Endothelial cell (in vitro differentiated cells): ENCODE measurements at regions not wholly inside any gene's neighbourhood (a gene's known extent, or its start where the extent isn't known, plus 50 kb on each side); places are given as distances from the start of the nearest gene placed in this dataset.

Experiments used
- DNase-seq: peaks from one replicate; pipeline ENCODE4 v3.0.0; 2021; ENCODE audit warnings: low spot score
- H3K27ac Mint-ChIP-seq: one replicate; pipeline ENCODE4 v1.8.0; 2021; ENCODE audit warnings: mixed read lengths, inconsistent platforms; ENCODE audit not compliant: unreplicated experiment
- H3K27me3 Mint-ChIP-seq: one replicate; pipeline ENCODE4 v1.8.0; 2021; ENCODE audit warnings: mild to moderate bottlenecking, moderate library complexity, mixed read lengths, inconsistent platforms; ENCODE audit not compliant: unreplicated experiment
- H3K36me3 Mint-ChIP-seq: one replicate; pipeline ENCODE4 v1.8.0; 2021; ENCODE audit warnings: mild to moderate bottlenecking, low read depth, mixed read lengths, inconsistent platforms; ENCODE audit not compliant: unreplicated experiment
- H3K4me1 Mint-ChIP-seq: one replicate; pipeline ENCODE4 v1.8.0; 2021; ENCODE audit warnings: mild to moderate bottlenecking, mixed read lengths, inconsistent platforms; ENCODE audit not compliant: unreplicated experiment
- H3K4me3 Mint-ChIP-seq: one replicate; pipeline ENCODE4 v1.8.0; 2021; ENCODE audit warnings: mild to moderate bottlenecking, mixed read lengths, inconsistent platforms; ENCODE audit not compliant: unreplicated experiment
- H3K9me3 Mint-ChIP-seq: one replicate; pipeline ENCODE4 v1.8.0; 2021; ENCODE audit warnings: mixed read lengths, inconsistent platforms; ENCODE audit not compliant: unreplicated experiment
- TF ChIP-seq, protein P1 (sequence below): fragments of 200-600 bp; sonication (generic); IDR thresholded peaks from one replicate; pipeline ENCODE4 v1.5.0; 2021; ENCODE audit warnings: antibody characterized with exemption; ENCODE audit not compliant: unreplicated experiment

DNA sequence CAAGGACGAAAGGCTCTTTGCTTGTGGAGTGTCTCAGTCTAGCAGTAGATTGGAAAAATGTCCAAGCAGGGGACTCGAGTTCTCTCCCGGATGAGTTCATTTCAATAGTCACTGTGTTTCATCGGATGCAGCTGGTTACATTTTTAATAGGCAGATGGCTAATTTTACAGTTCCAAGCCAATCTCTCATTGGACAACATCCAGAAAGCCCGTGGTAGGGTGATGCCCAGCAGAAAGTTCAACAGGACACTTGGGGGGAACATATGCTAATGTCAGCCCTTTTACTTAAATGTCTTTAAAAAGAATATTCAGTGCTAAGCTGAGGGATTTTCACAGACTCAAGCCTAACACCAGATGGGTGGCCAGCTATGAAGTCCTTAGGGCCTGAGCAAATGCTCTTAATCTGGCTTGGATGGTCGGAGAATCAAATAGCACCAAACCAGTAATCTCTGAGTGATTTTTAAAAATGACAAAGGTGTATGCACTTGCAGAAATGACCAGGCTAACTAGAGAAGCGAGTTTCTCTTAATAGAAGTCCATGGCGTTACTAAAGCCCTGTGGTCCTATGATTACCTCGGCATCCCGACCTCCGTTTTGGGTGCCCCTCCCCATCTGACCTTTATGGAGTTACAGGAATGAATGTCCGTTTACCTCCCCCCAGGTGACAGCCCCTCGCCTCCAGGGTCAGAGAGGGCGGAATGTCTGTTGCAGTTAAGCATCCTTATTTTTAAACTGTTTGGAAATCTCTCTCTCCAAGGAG is 289.2 kb upstream of the SALL1 start:
- peaks cover 11% of the 10 kb centered on the region for H3K4me1 Mint-ChIP-seq
- H3K27me3 Mint-ChIP-seq, result no peaks in the 10 kb centered on the region
- H3K9me3 Mint-ChIP-seq, result no peaks in the 10 kb centered on the region
- no peak overlapping the region for H3K27ac Mint-ChIP-seq
- H3K36me3 Mint-ChIP-seq, result no peaks in the 10 kb centered on the region
- H3K4me3 Mint-ChIP-seq, result peak overlapping the region; percentile 78
- DNase-seq, result no peak
- TF ChIP-seq, protein P1, sequence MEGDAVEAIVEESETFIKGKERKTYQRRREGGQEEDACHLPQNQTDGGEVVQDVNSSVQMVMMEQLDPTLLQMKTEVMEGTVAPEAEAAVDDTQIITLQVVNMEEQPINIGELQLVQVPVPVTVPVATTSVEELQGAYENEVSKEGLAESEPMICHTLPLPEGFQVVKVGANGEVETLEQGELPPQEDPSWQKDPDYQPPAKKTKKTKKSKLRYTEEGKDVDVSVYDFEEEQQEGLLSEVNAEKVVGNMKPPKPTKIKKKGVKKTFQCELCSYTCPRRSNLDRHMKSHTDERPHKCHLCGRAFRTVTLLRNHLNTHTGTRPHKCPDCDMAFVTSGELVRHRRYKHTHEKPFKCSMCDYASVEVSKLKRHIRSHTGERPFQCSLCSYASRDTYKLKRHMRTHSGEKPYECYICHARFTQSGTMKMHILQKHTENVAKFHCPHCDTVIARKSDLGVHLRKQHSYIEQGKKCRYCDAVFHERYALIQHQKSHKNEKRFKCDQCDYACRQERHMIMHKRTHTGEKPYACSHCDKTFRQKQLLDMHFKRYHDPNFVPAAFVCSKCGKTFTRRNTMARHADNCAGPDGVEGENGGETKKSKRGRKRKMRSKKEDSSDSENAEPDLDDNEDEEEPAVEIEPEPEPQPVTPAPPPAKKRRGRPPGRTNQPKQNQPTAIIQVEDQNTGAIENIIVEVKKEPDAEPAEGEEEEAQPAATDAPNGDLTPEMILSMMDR, result no peak

DNA sequence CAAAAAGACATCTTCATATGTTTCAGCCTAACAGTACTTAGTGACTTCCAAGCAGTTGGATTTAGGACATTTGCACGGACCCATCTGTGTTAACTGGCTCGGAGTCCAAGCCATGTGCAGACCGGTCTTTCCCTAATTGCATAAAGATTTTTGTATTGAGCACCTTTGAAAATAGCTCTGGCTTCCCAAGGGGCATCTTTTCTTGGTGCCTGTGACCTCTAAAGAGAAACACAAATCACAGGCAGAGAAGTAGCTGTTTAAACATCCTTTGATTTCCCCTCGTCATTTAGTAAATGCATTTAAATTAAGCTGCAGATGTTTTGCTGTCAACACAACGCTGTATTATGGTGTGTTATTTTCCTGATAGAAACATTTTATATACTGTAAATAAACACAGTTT is 288.2 kb upstream of the SALL1 start:
- peaks cover 11% of the 10 kb centered on the region for H3K4me1 Mint-ChIP-seq

DNA sequence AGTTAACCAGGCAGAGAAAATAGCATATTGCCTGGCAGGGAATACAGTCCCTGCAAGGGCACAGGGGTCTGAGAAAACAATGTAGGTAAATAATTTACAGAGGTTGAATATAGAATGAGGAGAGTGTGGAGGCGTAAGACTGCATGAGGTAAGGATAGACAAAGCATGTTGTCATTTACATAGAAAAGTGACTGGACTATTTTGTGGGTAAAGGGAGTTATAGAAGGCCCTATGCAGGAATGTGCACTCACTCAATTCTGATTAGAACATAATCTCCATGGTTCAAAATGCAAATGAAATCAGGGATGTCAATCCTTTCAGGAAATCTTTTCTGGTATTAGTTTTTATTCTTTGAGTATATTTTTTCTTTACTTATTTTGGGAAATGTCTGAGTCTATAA is 285.7 kb upstream of the SALL1 start:
- TF ChIP-seq, protein P1, result no peak
- H3K4me3 Mint-ChIP-seq, result no peak overlapping the region
- no peak overlapping the region for H3K27ac Mint-ChIP-seq
- H3K9me3 Mint-ChIP-seq, result no peaks in the 10 kb centered on the region
- peaks cover 9% of the 10 kb centered on the region for H3K4me1 Mint-ChIP-seq
- no peaks in the 10 kb centered on the region for H3K27me3 Mint-ChIP-seq
- no peaks in the 10 kb centered on the region for H3K36me3 Mint-ChIP-seq
- no peak for DNase-seq

More for the DNA sequence above, 288.2 kb upstream of the SALL1 start:
- H3K27ac Mint-ChIP-seq, result no peak overlapping the region
- H3K9me3 Mint-ChIP-seq, result no peaks in the 10 kb centered on the region
- TF ChIP-seq, protein P1, result no peak
- no peak overlapping the region for H3K4me3 Mint-ChIP-seq
- no peaks in the 10 kb centered on the region for H3K36me3 Mint-ChIP-seq
- DNase-seq, result no peak
- no peaks in the 10 kb centered on the region for H3K27me3 Mint-ChIP-seq

DNA sequence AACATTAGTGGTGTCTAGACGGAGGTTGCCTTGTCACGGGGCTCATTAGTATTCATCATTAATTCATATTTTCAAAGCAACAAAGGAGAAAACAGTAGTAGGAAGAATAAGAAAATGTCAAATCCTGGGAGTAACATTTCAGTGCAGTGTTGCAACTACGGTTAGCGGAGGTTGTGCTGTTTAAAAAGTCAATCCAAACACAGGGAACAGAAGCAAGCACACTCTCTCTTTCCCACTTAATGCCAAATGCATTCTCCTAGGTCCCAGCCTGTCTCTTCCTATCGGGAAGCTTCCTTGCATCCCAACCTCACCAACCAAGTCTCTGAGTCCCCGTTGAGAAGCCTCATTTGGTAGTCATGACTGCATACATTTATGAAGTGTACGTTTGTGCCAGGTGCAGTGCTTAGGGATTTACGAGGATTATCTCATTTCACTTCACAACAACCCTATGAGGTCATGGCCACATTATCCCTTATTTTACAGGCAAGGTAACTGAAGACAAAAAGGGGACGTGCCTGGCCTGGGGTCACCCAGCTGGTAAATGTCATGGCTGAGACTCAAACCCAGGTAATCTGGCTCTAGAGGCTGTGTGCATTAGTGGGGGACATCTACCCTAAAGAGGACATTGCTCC is 283.6 kb upstream of the SALL1 start:
- DNase-seq, result no peak
- Mint-ChIP-seq H3K36me3 (no peaks in the 10 kb centered on the region), H3K27me3 (no peaks in the 10 kb centered on the region), H3K9me3 (no peaks in the 10 kb centered on the region), H3K4me1 (peaks cover 8% of the 10 kb centered on the region), H3K27ac (no peak overlapping the region), H3K4me3 (no peak overlapping the region)
- TF ChIP-seq, protein P1, result no peak

DNA sequence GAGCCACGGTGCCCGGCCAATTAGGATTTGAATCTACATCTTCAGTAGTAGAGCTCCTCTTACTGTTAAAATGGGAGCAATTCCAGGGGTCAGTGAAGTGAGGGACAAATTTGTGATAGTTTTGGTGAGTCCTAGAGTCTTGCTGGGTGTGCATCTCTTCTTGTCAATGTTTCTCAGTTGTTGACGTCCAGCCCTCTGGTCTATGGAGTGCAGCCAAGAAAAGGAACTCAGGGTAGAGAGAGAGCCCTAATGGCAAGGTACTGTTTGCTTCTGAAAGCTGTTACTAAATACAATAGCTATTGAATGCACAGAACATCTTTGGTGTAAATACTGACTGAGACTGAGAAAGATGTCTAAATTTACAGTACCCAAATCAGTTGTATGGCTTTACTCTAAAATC is 282.5 kb upstream of the SALL1 start:
- TF ChIP-seq, protein P1, result no peak
- Mint-ChIP-seq H3K27ac (no peak overlapping the region), H3K27me3 (no peaks in the 10 kb centered on the region), H3K4me3 (no peak overlapping the region), H3K9me3 (no peaks in the 10 kb centered on the region), H3K36me3 (no peaks in the 10 kb centered on the region), H3K4me1 (peaks cover 8% of the 10 kb centered on the region)
- DNase-seq, result no peak
